Karpas-422 (cell line): ENCODE measurements at regions not wholly inside any gene's neighbourhood (a gene's known extent, or its start where the extent isn't known, plus 50 kb on each side); places are given as distances from the start of the nearest gene placed in this dataset.

ENCODE experiments used
- DNase-seq: peaks from one replicate; pipeline ENCODE4 v3.0.0-alpha.2; 2015
- H2AFZ ChIP-seq: fragments of 200-600 bp; sonication (generic); 2 replicates; pipeline ENCODE4 v1.6.1; 2014; ENCODE audit warnings: antibody characterized with exemption, low read length, mixed read lengths
- H3K27ac ChIP-seq: fragments of 200-600 bp; sonication (generic); 2 replicates; pipeline ENCODE4 v1.5.1; 2014; ENCODE audit warnings: mild to moderate bottlenecking, low read length, moderate library complexity
- H3K27me3 ChIP-seq: fragments of 200-600 bp; sonication (generic); 2 replicates; pipeline ENCODE4 v1.6.1; 2014; ENCODE audit warnings: low read length, mixed read lengths
- H3K36me3 ChIP-seq: fragments of 200-600 bp; sonication (generic); 2 replicates; pipeline ENCODE4 v1.6.1; 2014; ENCODE audit warnings: low read length, mixed read lengths; ENCODE audit not compliant: insufficient read depth
- H3K4me1 ChIP-seq: fragments of 200-600 bp; sonication (generic); 2 replicates; pipeline ENCODE4 v1.6.1; 2014; ENCODE audit warnings: mild to moderate bottlenecking, low read length, mixed read lengths
- H3K4me2 ChIP-seq: fragments of 200-600 bp; sonication (generic); 2 replicates; pipeline ENCODE4 v1.6.1; 2014; ENCODE audit warnings: low read length, low read depth, mild to moderate bottlenecking; ENCODE audit not compliant: poor library complexity, severe bottlenecking
- H3K4me3 ChIP-seq: fragments of 200-600 bp; sonication (generic); 2 replicates; pipeline ENCODE4 v1.5.1; 2014; ENCODE audit warnings: mild to moderate bottlenecking, antibody characterized with exemption, low read length, mixed read lengths
- H3K79me2 ChIP-seq: fragments of 200-600 bp; sonication (generic); 2 replicates; pipeline ENCODE4 v1.6.1; 2014; ENCODE audit warnings: mild to moderate bottlenecking, low read length, mixed read lengths
- H3K9ac ChIP-seq: fragments of 200-600 bp; sonication (generic); 2 replicates; pipeline ENCODE4 v1.6.0; 2014; ENCODE audit warnings: low read length
- H3K9me2 ChIP-seq: fragments of 200-600 bp; sonication (generic), shearing (Covaris generic); replicated peaks from 2 replicates; pipeline ENCODE4 v1.6.0; 2014; ENCODE audit warnings: mild to moderate bottlenecking, low read length, moderate library complexity; ENCODE audit not compliant: insufficient read depth
- H3K9me3 ChIP-seq: fragments of 300-700, 200-600 bp; sonication (generic); 2 replicates; pipeline ENCODE4 v1.6.1; 2014; ENCODE audit warnings: low read length, mixed read lengths
- H4K20me1 ChIP-seq: fragments of 200-600 bp; sonication (generic); 2 replicates; pipeline ENCODE4 v1.6.1; 2014; ENCODE audit warnings: mild to moderate bottlenecking, antibody characterized with exemption, low read length, low read depth; ENCODE audit not compliant: insufficient read depth

DNA sequence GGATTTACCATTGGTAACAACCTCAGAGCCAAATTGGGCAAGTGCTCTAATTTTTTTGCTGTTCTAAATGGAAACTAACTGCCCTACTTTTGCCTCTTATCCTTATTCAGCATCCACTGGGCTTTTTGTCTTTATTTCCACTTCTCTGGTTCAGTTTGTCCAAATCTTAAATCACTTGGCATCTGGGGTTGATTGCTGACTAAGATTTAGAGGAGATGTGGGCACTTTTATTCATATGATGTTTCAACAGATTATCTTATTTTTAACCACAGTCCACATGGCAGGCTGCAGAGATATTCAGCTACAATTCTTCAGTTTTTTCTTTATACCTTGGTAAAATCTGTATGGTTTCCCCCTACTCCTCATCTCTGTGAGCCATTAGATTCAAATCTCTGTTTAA, 1161.4 kb upstream of the PCDH7 start:
- Histone ChIP-seq H3K9me3 (peaks cover 14% of the 10 kb centered on the region), H3K36me3 (no peaks in the 10 kb centered on the region), H3K79me2 (no peaks in the 10 kb centered on the region), H4K20me1 (no peaks in the 10 kb centered on the region), H3K4me2 (no peak overlapping the region), H2AFZ (no peak overlapping the region), H3K27ac (no peak overlapping the region), H3K27me3 (no peaks in the 10 kb centered on the region), H3K4me1 (no peaks in the 10 kb centered on the region), H3K4me3 (no peak overlapping the region), H3K9me2 (no peaks in the 10 kb centered on the region), H3K9ac (no peak overlapping the region)
- no peak for DNase-seq

DNA sequence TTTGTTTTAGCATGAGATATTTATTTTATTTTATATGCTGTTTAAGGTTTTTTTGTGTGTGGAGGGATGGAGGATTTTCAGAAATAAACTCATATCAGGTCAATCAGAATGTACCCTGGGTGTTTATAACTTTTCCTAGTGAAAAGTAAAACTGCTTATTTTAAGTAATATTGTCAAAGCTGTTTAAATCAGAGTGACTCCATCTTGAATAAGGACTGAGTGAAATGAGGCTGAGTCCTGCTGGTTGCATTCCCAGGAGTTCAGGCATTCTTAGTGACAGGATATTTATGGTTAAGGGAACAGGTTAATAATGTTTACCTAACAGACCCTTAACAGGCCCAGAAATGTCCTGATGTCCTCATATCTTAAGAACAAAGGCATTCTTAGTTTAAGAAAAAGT, 1160.9 kb upstream of the PCDH7 start:
- no peaks in the 10 kb centered on the region for H3K4me1 ChIP-seq
- H3K9me2 ChIP-seq, result no peaks in the 10 kb centered on the region
- no peaks in the 10 kb centered on the region for H3K36me3 ChIP-seq
- H3K79me2 ChIP-seq, result no peaks in the 10 kb centered on the region
- H2AFZ ChIP-seq, result no peak overlapping the region
- no peaks in the 10 kb centered on the region for H3K27me3 ChIP-seq
- H3K9me3 ChIP-seq, result peaks cover 12% of the 10 kb centered on the region
- H3K4me3 ChIP-seq, result no peak overlapping the region
- no peaks in the 10 kb centered on the region for H4K20me1 ChIP-seq
- no peak overlapping the region for H3K27ac ChIP-seq
- no peak overlapping the region for H3K9ac ChIP-seq
- no peak overlapping the region for H3K4me2 ChIP-seq
- DNase-seq, result no peak

DNA sequence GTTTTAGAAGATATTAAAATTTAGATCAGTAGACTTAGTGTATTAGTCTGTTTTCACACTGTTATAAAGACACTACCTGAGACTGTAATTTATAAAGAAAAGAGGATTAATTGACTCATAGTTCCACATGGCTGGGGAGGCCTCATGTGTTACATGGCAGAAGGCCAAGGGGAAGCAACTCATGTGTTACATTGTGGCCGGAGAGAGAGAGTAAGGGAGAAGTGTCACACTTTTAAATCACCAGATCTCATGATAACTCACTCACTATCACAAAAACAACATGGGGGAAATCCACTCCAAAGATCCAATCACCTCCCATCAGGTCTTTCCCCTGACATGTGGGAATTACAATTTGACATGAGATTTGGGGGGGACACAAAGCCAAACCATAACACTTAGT, 1159.7 kb upstream of the PCDH7 start:
- Histone ChIP-seq H3K4me1 (no peaks in the 10 kb centered on the region), H3K9me3 (peaks cover 4% of the 10 kb centered on the region; the same call in 1 of the 2 replicates), H3K9me2 (no peaks in the 10 kb centered on the region), H3K27ac (no peak overlapping the region), H4K20me1 (no peaks in the 10 kb centered on the region), H2AFZ (no peak overlapping the region), H3K27me3 (no peaks in the 10 kb centered on the region), H3K36me3 (no peaks in the 10 kb centered on the region), H3K4me3 (no peak overlapping the region), H3K9ac (no peak overlapping the region), H3K79me2 (no peaks in the 10 kb centered on the region), H3K4me2 (no peak overlapping the region)
- DNase-seq, result no peak

DNA sequence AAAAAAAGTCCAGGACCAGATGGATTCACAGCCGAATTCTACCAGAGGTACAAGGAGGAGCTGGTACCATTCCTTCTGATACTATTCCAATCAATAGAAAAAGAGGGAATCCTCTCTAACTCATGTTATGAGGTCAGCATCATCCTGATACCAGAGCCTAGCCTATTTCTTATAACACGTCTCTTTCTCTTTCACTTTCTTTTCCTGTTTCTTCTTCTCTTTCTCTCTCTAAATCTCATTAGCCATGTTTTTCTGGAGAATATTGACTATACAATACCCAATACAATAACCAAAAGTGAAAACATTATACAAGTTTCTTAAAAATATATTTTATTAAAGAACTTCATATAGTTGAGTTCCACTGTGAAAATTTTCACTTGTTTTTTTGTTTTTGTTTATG, 1154.9 kb upstream of the PCDH7 start:
- Histone ChIP-seq H3K4me3 (no peak overlapping the region), H4K20me1 (no peaks in the 10 kb centered on the region), H3K4me1 (no peaks in the 10 kb centered on the region), H3K4me2 (no peak overlapping the region), H3K27me3 (no peaks in the 10 kb centered on the region), H3K9me3 (peaks cover 10% of the 10 kb centered on the region), H3K9ac (no peak overlapping the region), H3K36me3 (no peaks in the 10 kb centered on the region), H3K9me2 (no peaks in the 10 kb centered on the region), H3K27ac (no peak overlapping the region), H2AFZ (no peak overlapping the region), H3K79me2 (no peaks in the 10 kb centered on the region)
- no peak for DNase-seq

DNA sequence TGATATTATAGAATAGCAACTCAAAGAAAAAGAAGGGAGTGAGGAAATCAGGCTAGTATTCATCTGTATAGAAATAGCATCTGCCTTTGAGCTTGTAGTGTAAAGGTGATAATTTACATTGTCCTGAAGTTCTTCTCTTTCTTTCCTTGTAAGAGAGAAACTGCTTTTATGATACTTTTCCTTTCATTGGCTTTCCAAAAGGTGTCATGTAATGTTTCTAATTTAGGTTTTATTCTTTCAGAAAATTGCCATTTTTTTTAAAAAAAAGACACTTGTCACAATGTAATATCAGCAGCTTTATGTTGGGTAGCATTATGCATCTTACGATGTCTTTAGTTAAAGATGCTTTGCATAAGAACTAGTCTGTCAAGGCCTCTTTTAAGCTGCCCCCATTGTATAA, 1153.8 kb upstream of the PCDH7 start:
- H3K4me3 ChIP-seq, result no peak overlapping the region

DNA sequence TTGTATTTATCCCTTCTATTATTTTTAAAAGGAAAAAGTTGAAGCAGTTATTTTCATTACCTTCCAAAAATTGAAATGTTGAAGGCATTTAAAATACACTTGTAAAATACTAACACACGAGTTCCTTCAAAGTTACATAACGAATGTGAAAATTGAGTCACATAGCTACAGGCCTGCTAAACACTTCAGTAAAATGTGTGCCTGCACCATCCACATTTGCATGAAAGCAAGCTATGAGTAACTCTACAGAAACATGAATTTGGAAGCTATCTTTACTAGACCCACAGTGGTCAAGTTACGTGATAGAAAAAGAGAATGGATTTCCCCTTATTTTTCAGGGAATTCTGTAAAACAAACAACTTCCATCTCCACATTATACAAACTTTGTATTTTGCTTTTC, 1148.8 kb upstream of the PCDH7 start:
- DNase-seq, result no peak
- Histone ChIP-seq H3K4me2 (no peak overlapping the region), H3K79me2 (no peaks in the 10 kb centered on the region), H3K9me2 (no peaks in the 10 kb centered on the region), H3K36me3 (no peaks in the 10 kb centered on the region), H3K9me3 (peaks cover 24% of the 10 kb centered on the region; the same call in 1 of the 2 replicates), H3K4me1 (no peaks in the 10 kb centered on the region), H3K9ac (no peak overlapping the region), H3K4me3 (no peak overlapping the region), H2AFZ (no peak overlapping the region), H4K20me1 (no peaks in the 10 kb centered on the region), H3K27ac (no peak overlapping the region), H3K27me3 (no peaks in the 10 kb centered on the region)

More for the DNA sequence above, 1153.8 kb upstream of the PCDH7 start:
- Histone ChIP-seq H3K36me3 (no peaks in the 10 kb centered on the region), H3K9me3 (peaks cover 13% of the 10 kb centered on the region; the same call in 1 of the 2 replicates), H3K9me2 (no peaks in the 10 kb centered on the region), H3K4me1 (no peaks in the 10 kb centered on the region), H3K27ac (no peak overlapping the region), H4K20me1 (no peaks in the 10 kb centered on the region), H2AFZ (no peak overlapping the region), H3K27me3 (no peaks in the 10 kb centered on the region), H3K4me2 (no peak overlapping the region), H3K79me2 (no peaks in the 10 kb centered on the region), H3K9ac (no peak overlapping the region)
- no peak for DNase-seq

DNA sequence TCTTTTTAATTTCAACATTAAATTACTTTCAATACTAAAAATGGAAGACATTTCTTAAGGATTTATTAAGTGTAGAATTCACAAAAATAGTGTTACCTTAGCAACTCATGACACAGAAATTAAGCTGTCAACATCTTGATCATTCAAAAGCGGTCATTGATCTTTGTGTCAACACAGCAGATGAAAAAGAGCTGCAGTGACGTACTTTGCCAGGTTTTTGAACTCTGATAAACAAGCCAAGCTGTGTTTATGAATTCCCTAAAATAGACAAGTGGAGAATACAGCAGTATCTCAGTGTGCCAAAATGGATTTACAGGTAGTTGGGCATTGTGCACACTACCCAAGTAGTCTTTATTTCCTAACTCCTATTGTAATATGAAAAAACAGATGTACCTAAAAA, 1141.8 kb upstream of the PCDH7 start:
- Histone ChIP-seq H3K9me3 (peaks cover 35% of the 10 kb centered on the region), H3K4me3 (no peak overlapping the region), H3K9me2 (no peaks in the 10 kb centered on the region), H4K20me1 (no peaks in the 10 kb centered on the region), H3K36me3 (no peaks in the 10 kb centered on the region), H3K27ac (no peak overlapping the region), H3K79me2 (no peaks in the 10 kb centered on the region), H3K4me1 (no peaks in the 10 kb centered on the region), H3K9ac (no peak overlapping the region), H3K4me2 (no peak overlapping the region), H2AFZ (no peak overlapping the region), H3K27me3 (no peaks in the 10 kb centered on the region)
- DNase-seq, result no peak

DNA sequence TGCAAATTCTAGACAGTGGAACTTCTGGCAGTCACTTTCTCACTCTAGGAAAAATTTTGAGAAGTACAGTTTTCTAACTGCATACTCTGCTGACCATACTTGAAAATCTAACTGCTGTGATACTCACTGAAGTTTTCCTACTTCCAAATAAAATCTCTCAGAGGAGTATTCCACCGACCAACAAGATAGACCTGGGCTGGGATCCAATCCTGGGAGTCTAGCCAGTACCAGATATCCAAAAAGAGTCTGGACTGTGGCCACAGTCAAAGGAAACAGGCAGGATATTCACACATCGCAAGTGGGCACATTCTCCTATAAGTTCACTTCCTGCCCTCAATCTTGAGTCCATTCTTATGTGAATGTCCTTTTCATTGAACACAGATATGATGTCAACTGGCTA, 1138.7 kb upstream of the PCDH7 start:
- H3K4me3 ChIP-seq, result no peak overlapping the region
- H3K36me3 ChIP-seq, result no peaks in the 10 kb centered on the region
- no peak overlapping the region for H3K9ac ChIP-seq
- no peak for DNase-seq
- H3K4me2 ChIP-seq, result no peak overlapping the region
- no peaks in the 10 kb centered on the region for H4K20me1 ChIP-seq
- no peak overlapping the region for H2AFZ ChIP-seq
- H3K9me2 ChIP-seq, result no peaks in the 10 kb centered on the region
- no peak overlapping the region for H3K27ac ChIP-seq
- H3K27me3 ChIP-seq, result no peaks in the 10 kb centered on the region
- no peaks in the 10 kb centered on the region for H3K79me2 ChIP-seq
- H3K4me1 ChIP-seq, result no peaks in the 10 kb centered on the region
- peaks cover 34% of the 10 kb centered on the region for H3K9me3 ChIP-seq

DNA sequence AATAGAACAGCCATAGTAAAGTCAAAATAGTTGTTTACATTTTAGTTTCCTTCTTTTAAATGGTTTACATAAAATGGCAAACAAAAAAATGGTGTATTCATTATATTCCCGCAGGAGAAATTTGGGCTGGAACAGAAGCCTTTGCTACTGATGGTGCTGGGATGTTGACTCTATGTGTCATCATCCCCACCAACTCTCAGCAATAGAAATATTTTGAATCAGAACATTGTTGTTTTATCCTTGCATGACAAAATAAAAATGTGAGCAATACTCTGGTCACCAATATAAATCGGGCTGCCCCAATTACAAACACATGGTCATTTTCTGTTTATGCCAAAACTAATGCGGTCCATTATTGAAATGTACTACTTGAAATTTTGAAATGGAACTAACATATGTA, 1131.6 kb upstream of the PCDH7 start:
- Histone ChIP-seq H3K27me3 (no peaks in the 10 kb centered on the region), H2AFZ (no peak overlapping the region), H3K36me3 (no peaks in the 10 kb centered on the region), H3K27ac (no peak overlapping the region), H3K9ac (no peak overlapping the region), H3K4me2 (no peak overlapping the region), H3K4me1 (no peaks in the 10 kb centered on the region), H3K4me3 (no peak overlapping the region), H4K20me1 (no peaks in the 10 kb centered on the region), H3K79me2 (no peaks in the 10 kb centered on the region), H3K9me2 (no peaks in the 10 kb centered on the region), H3K9me3 (peaks cover 19% of the 10 kb centered on the region)
- no peak for DNase-seq
